IPS DF 6.9 (cell line): ENCODE measurements at regions not wholly inside any gene's neighbourhood (a gene's known extent, or its start where the extent isn't known, plus 50 kb on each side); places are given as distances from the start of the nearest gene placed in this dataset.
"Not testable (repeated sequence)": the region's sequence is repeated elsewhere in the genome, so short reads cannot be mapped to it uniquely, and the experiment has no call there.

Experiments
- DNase-seq: peaks from one replicate; pipeline ENCODE4 v3.0.0-alpha.2; 2013; ENCODE audit warnings: low read depth, low spot score
- H3K27ac ChIP-seq: one replicate; pipeline ENCODE4 v1.5.1; 2013; ENCODE audit warnings: low read length, control low read depth
- H3K27me3 ChIP-seq: 2 replicates; pipeline ENCODE4 v1.6.1; 2013; ENCODE audit warnings: mild to moderate bottlenecking, low read length; ENCODE audit not compliant: control insufficient read depth, insufficient read depth
- H3K36me3 ChIP-seq: 2 replicates; pipeline ENCODE4 v1.6.1; 2013; ENCODE audit warnings: low read length; ENCODE audit not compliant: control insufficient read depth, insufficient read depth
- H3K4me1 ChIP-seq: 2 replicates; pipeline ENCODE4 v1.6.1; 2013; ENCODE audit warnings: low read length; ENCODE audit not compliant: control insufficient read depth, insufficient read depth
- H3K4me3 ChIP-seq: 2 replicates; pipeline ENCODE4 v1.5.1; 2013; ENCODE audit warnings: mild to moderate bottlenecking, low read length
- H3K9me3 ChIP-seq: 2 replicates; pipeline ENCODE4 v1.6.1; 2013; ENCODE audit warnings: low read length, inconsistent platforms; ENCODE audit not compliant: control insufficient read depth, insufficient read depth
- WGBS: extraction: QIAGEN DNeasy Blood & Tissue Kit; methylation state at CpG from one replicate; pipeline ENCODE4 v1.1.7; 2013; ENCODE audit warnings: mixed read lengths, missing lambda C conversion rate; ENCODE audit not compliant: insufficient read length, insufficient coverage; 5-methylcytosine and 5-hydroxymethylcytosine counted together

DNA sequence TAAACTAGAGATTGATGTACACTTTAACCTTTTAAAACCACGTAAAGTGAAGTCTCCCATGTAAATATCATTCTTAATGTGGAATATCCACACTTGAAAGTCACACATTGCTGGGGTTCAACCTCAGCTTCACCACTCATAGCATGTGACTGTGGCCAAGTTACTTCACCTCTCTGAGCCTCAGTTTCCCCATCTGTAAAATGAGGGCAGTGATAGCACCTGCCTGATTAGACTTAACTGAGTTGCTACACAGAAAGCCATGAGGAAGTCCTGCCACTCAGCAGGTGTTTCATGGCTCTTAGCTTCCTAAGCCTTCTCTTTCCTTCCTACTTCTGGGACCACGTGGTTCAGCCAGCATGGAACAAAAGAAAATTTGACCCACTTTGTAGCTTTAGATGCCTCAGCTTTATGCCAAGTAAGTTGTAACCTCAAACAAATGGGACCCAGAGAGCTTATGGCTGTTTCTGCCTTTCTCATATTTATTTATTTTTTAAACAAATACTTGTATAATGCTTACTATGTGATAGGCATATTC is 277.3 kb upstream of the KLF3 start:
- WGBS, result no CpG with 5 or more reads among the region's 2 CpGs
- no peak overlapping the region for H3K27ac ChIP-seq

DNA sequence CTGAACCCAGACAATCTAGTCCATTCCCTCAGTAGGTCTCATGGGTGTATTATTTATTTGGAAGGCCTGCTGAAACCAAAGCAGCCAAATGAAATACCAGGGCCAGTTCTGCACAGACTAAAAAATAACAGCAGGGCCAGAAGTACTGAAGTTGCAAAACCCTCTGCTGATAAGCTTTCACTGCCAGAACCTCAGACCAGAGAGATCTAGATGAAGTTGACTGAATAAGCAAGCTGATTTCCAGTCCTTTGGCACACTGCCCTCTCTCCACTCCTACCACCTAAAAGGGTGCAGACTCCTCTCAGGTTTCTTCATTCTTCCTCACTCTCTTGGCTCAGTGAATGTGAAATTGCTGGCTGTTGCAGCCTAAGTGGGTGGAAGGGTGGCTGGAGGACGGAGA is 276.7 kb upstream of the KLF3 start:
- Histone ChIP-seq H3K9me3 (peaks cover under 1% of the 10 kb centered on the region; the same call in 1 of the 2 replicates), H3K4me1 (0 out of 2 replicates have a peak, but pooled peaks cover 1% of the 10 kb centered on the region), H3K27ac (no peak overlapping the region), H3K36me3 (no peaks in the 10 kb centered on the region), H3K4me3 (no peak overlapping the region), H3K27me3 (no peaks in the 10 kb centered on the region)
- no CpG with 5 or more reads among the region's 1 CpG for WGBS
- DNase-seq, result no peak

More for the DNA sequence above, 277.3 kb upstream of the KLF3 start:
- Histone ChIP-seq H3K36me3 (no peaks in the 10 kb centered on the region), H3K4me1 (0 out of 2 replicates have a peak, but pooled peaks cover 1% of the 10 kb centered on the region), H3K27me3 (no peaks in the 10 kb centered on the region), H3K4me3 (no peak overlapping the region), H3K9me3 (no peaks in the 10 kb centered on the region; the same call in 1 of the 2 replicates)
- DNase-seq, result no peak

DNA sequence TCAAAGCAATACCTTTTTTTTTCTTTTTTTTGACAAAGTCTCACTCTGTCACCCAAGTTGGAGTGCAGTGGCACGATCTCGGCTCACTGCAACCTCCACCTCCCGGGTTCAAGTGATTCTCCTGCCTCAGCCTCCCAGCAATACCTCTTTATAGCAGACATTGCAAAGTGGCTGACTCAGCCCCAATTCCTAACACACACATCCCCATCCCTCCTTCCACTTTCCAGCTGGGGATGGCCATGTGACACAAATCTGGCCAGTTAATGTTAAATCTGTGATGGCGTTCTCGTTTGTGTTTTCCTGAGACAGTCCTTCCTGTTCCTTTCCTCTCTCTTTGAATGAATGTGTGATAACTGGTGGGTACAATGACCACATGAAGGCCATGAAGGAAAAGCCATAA is 276.2 kb upstream of the KLF3 start:
- Histone ChIP-seq H3K36me3 (no peaks in the 10 kb centered on the region), H3K27me3 (no peaks in the 10 kb centered on the region), H3K4me3 (no peak overlapping the region), H3K27ac (no peak overlapping the region), H3K9me3 (peaks cover 4% of the 10 kb centered on the region), H3K4me1 (0 out of 2 replicates have a peak, but pooled peaks cover 1% of the 10 kb centered on the region)
- DNase-seq, result no peak
- no CpG with 5 or more reads among the region's 5 CpGs for WGBS

GRCh38 chr4:38388907-38389306 is 275.1 kb upstream of the KLF3 start:
- H3K4me3 ChIP-seq, DNase-seq, H3K36me3 ChIP-seq, H3K4me1 ChIP-seq, H3K9me3 ChIP-seq, H3K27me3 ChIP-seq, H3K27ac ChIP-seq: not testable (repeated sequence)
- no CpG with 5 or more reads among the region's 1 CpG for WGBS

- H3K4me1 ChIP-seq, result no peaks in the 10 kb centered on the region
- H3K27me3 ChIP-seq, result no peaks in the 10 kb centered on the region
- H3K9me3 ChIP-seq, result peaks cover 4% of the 10 kb centered on the region
- no peaks in the 10 kb centered on the region for H3K36me3 ChIP-seq
- H3K27ac ChIP-seq, result no peak overlapping the region
- no peak for DNase-seq
- no peak overlapping the region for H3K4me3 ChIP-seq
Measured at GRCh38 chr4:38390969-38391545, 272.9 kb upstream of the KLF3 start.

GRCh38 chr4:38392223-38392855 is 271.7 kb upstream of the KLF3 start:
- no peaks in the 10 kb centered on the region for H3K27me3 ChIP-seq
- WGBS, result no CpG with 5 or more reads among the region's 1 CpG

GRCh38 chr4:38396091-38396490 is 267.9 kb upstream of the KLF3 start:
- DNase-seq, result no peak
- H3K27me3 ChIP-seq, result no peaks in the 10 kb centered on the region
- no peaks in the 10 kb centered on the region for H3K36me3 ChIP-seq
- no CpG with 5 or more reads among the region's 3 CpGs for WGBS
- no peak overlapping the region for H3K27ac ChIP-seq
- H3K4me1 ChIP-seq, result no peaks in the 10 kb centered on the region
- H3K4me3 ChIP-seq, result no peak overlapping the region
- H3K9me3 ChIP-seq, result peaks cover 4% of the 10 kb centered on the region

More at GRCh38 chr4:38392223-38392855, 271.7 kb upstream of the KLF3 start:
- H3K4me1 ChIP-seq, result no peaks in the 10 kb centered on the region
- no peak for DNase-seq
- peaks cover 4% of the 10 kb centered on the region for H3K9me3 ChIP-seq
- no peak overlapping the region for H3K27ac ChIP-seq
- no peak overlapping the region for H3K4me3 ChIP-seq
- no peaks in the 10 kb centered on the region for H3K36me3 ChIP-seq

- H3K4me3 ChIP-seq, result no peak overlapping the region
- H3K4me1 ChIP-seq, result no peaks in the 10 kb centered on the region
- H3K36me3 ChIP-seq, result no peaks in the 10 kb centered on the region
- no peak overlapping the region for H3K27ac ChIP-seq
- H3K9me3 ChIP-seq, result peaks cover 4% of the 10 kb centered on the region
- no peak for DNase-seq
- no CpG with 5 or more reads among the region's 4 CpGs for WGBS
- H3K27me3 ChIP-seq, result no peaks in the 10 kb centered on the region
Measured at GRCh38 chr4:38396845-38397547, 267.0 kb upstream of the KLF3 start.

DNA sequence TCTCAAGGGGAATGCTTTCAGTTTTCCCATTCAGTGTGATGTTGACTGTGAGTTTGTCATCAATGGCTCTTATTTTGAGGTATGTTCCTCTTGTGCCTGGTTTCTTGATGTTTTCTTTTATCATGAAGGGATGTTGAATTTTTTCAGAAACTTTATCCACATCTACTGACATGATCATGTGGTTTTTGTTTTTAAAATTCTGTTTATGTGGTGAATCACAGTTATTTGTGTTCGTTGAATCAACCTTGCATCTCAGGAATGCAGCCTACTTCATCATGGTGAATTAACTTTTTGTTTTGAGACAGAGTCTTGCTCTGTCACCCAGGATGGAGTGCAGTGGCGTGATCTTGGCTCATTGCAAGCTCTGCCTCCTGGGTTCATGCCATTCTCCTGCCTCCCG is 263.1 kb upstream of the KLF3 start:
- Histone ChIP-seq H3K4me3 (no peak overlapping the region), H3K36me3 (no peaks in the 10 kb centered on the region), H3K4me1 (no peaks in the 10 kb centered on the region), H3K27ac (no peak overlapping the region), H3K27me3 (no peaks in the 10 kb centered on the region), H3K9me3 (no peaks in the 10 kb centered on the region)
- DNase-seq, result no peak
- no CpG with 5 or more reads among the region's 3 CpGs for WGBS

GRCh38 chr4:38406243-38406642 is 257.8 kb upstream of the KLF3 start:
- Histone ChIP-seq H3K36me3 (no peaks in the 10 kb centered on the region), H3K4me3 (no peak overlapping the region), H3K9me3 (no peaks in the 10 kb centered on the region), H3K27me3 (no peaks in the 10 kb centered on the region), H3K27ac (no peak overlapping the region), H3K4me1 (no peaks in the 10 kb centered on the region)
- no CpG with 5 or more reads among the region's 3 CpGs for WGBS
- DNase-seq, result no peak
